ENCODE measurements at regions not wholly inside any gene's neighbourhood (a gene's known extent, or its start where the extent isn't known, plus 50 kb on each side); places are given as distances from the start of the nearest gene placed in this dataset.

- no peak for TF ChIP-seq CTCF (IDR thresholded peaks at IDR 0.05; ENCODE audit: insufficient read depth, low read length, poor library complexity, severe bottlenecking)
- no peak for TF ChIP-seq EZH2phosphoT487 (conservative IDR thresholded peaks at IDR 0.05; ENCODE audit: low read length)
Observed at GRCh38 chr21:31788581-31788980, 56.7 kb upstream of the SCAF4 start.
